AG04450 (cell line): ENCODE measurements at regions not wholly inside any gene's neighbourhood (a gene's known extent, or its start where the extent isn't known, plus 50 kb on each side); places are given as distances from the start of the nearest gene placed in this dataset.

Experiments
- CTCF ChIA-PET: fragments of 300-600, 350-600 bp; formaldehyde crosslinking; extraction: SDS; loops from one replicate; lab custom pipeline; 2022; ENCODE audit warnings: antibody characterized with exemption, inconsistent platforms; lab: Charles Lee
- POLR2A ChIA-PET: fragments of 350-600 bp; formaldehyde crosslinking; extraction: SDS; loops from one replicate; lab custom pipeline; 2021; ENCODE audit warnings: antibody characterized with exemption, inconsistent platforms; lab: Yijun Ruan, JAX
- DNase-seq: peaks from one replicate; pipeline ENCODE4 v3.0.0-alpha.2; 2011; ENCODE audit warnings: low read depth, low spot score
- H3K27ac ChIP-seq: one replicate; pipeline ENCODE4 v1.5.1; 2012; ENCODE audit warnings: low read depth, low read length, control low read depth
- H3K27me3 ChIP-seq: one replicate; pipeline ENCODE4 v1.6.0; 2012; ENCODE audit warnings: low read length; ENCODE audit not compliant: control insufficient read depth, insufficient read depth
- H3K4me3 ChIP-seq: 2 replicates; pipeline ENCODE4 v1.5.1; 2011; ENCODE audit warnings: mild to moderate bottlenecking, low read depth, low read length, control low read depth
- H3K9me3 ChIP-seq: 2 replicates; pipeline ENCODE4 v1.5.1; 2012; ENCODE audit warnings: low read length; ENCODE audit not compliant: control insufficient read depth, insufficient read depth
- TF ChIP-seq, protein P1 (sequence below): IDR thresholded peaks from 2 replicates; pipeline ENCODE4 v1.5.1; 2011; ENCODE audit warnings: low read depth, low read length, control low read depth, inconsistent platforms

DNA sequence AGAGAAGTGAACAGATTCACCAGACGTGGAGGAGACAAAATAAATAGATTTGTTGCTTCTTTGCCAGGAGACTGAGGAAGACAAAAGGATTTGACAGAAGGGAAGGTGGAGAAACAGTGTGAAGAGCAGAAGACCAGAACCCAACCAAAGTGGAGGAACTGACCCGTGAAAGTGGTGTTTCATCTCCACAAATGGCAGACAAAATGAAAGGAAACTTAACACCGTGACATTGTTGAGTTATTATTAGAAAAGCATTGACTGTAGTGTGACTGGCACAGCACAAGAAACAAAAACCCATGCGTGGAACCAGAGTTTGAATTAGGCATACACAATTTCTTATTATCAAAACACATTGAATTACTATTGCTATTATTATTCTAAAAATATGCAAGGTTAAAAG lies 518.1 kb downstream of the TMEM121 start:
- ChIA-PET POLR2A (no interaction called here), CTCF (no interaction called here)
- no peak overlapping the region for H3K4me3 ChIP-seq
- H3K27ac ChIP-seq, result no peak overlapping the region
- no peak for DNase-seq
- H3K9me3 ChIP-seq, result peaks cover 20% of the 10 kb centered on the region
- H3K27me3 ChIP-seq, result no peaks in the 10 kb centered on the region
- TF ChIP-seq, protein P1, sequence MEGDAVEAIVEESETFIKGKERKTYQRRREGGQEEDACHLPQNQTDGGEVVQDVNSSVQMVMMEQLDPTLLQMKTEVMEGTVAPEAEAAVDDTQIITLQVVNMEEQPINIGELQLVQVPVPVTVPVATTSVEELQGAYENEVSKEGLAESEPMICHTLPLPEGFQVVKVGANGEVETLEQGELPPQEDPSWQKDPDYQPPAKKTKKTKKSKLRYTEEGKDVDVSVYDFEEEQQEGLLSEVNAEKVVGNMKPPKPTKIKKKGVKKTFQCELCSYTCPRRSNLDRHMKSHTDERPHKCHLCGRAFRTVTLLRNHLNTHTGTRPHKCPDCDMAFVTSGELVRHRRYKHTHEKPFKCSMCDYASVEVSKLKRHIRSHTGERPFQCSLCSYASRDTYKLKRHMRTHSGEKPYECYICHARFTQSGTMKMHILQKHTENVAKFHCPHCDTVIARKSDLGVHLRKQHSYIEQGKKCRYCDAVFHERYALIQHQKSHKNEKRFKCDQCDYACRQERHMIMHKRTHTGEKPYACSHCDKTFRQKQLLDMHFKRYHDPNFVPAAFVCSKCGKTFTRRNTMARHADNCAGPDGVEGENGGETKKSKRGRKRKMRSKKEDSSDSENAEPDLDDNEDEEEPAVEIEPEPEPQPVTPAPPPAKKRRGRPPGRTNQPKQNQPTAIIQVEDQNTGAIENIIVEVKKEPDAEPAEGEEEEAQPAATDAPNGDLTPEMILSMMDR, result no peak

DNA sequence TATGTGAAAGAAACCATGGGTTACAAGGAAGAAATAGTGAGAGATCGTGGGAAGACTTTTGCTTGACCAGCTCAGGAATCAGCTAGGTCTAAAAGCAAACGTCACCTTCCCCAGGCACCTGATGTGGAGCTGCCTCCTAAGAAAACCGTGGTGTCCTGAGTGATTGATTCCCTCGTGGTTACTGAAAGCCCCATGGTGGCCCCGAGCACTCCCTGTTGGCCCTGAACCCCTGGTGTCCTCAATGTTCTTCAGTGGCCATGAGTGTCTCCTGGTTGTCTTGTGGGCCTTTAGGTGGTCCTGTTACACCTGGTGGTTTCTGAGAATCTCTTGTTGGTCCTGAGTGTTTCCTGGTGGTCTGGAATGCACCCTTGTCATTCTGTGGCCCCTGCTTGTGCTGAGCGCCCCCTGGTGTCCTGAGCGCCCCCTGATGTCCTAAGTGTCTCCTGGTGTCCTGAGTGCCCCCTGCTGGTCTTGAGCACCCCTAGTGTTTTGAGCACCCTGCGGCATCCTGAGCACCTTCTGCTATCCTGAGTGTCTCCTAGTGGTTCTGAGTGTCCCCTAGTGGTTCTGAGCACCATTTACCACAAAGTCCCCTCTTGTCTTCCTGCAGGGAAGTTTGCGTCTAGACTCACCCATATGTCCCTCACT lies 518.7 kb downstream of the TMEM121 start:
- TF ChIP-seq, protein P1, result no peak
- Histone ChIP-seq H3K27ac (no peak overlapping the region), H3K27me3 (no peaks in the 10 kb centered on the region), H3K9me3 (peaks cover 19% of the 10 kb centered on the region), H3K4me3 (no peak overlapping the region)
- ChIA-PET POLR2A (no interaction called here), CTCF (no interaction called here)
- no peak for DNase-seq

DNA sequence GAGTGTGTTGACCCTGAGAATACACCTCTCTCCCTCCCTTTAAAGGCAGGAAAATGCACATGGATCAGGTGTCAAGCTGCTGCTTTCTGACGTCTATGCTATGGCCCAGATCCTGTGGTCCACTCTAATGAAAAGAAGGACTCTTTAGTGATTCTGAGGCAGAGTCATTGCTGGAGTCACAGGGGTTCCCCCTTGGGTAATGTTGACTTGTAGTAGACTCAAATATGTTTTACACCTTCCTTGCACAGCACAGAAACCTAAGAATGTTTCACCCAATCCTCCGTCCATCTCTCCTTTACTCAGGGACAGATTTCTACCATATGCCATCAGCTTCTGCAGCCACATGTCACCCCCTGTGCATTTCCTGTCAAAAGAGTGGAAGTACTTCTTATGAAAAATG lies 525.4 kb downstream of the TMEM121 start:
- Histone ChIP-seq H3K27me3 (no peaks in the 10 kb centered on the region), H3K4me3 (no peak overlapping the region), H3K27ac (no peak overlapping the region), H3K9me3 (peaks cover 24% of the 10 kb centered on the region)
- TF ChIP-seq, protein P1, result no peak
- CTCF ChIA-PET, result no interaction called here
- DNase-seq, result no peak
- POLR2A ChIA-PET, result no interaction called here

DNA sequence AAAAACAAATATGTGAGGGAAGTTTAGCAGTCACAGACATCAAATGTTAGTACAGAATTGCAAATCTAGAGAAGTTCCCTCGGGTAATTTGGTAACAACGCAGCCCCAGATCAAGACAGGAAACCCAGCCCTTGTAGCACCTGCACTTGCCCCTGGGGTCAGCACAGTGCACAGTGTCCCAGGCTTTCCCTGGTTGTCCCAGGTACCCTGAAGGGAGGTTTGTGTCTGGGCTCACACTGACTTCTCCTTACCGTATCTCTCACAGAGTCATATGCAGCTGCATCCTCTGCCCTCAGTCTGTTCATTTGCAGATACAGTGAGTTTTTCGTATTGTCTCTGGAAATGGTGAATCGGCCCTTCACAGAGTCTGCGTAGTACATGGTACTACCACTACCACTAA lies 528.9 kb downstream of the TMEM121 start:
- no peak for DNase-seq
- no peak overlapping the region for H3K4me3 ChIP-seq
- ChIA-PET POLR2A (no interaction called here), CTCF (no interaction called here)
- H3K27me3 ChIP-seq, result no peaks in the 10 kb centered on the region
- no peak overlapping the region for H3K27ac ChIP-seq
- TF ChIP-seq, protein P1, result no peak
- H3K9me3 ChIP-seq, result peaks cover 28% of the 10 kb centered on the region

DNA sequence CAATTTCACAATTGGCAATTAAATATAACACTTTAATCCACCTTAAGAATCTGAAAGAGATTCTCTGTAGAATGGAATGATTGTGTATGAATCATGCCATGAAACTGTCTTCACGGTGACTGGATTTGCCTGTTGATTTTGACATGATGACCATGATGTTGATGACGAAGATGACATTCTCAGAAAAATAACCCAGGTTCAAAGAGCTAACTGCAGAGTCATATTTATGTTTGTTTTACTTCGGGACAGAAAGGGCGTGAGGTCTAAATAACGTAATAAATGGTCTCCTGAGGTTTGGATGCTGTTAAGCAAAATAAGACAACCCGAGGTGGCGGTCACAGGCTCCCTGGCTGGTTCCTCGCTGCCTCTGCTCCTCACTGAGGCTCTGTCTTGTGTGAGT lies 532.0 kb downstream of the TMEM121 start:
- CTCF ChIA-PET, result no interaction called here
- POLR2A ChIA-PET, result no interaction called here

More for the DNA sequence above, 532.0 kb downstream of the TMEM121 start:
- Histone ChIP-seq H3K27ac (no peak overlapping the region), H3K4me3 (no peak overlapping the region), H3K9me3 (peaks cover 29% of the 10 kb centered on the region), H3K27me3 (no peaks in the 10 kb centered on the region)
- TF ChIP-seq, protein P1, result no peak
- DNase-seq, result no peak
